ENCODE measurements at regions not wholly inside any gene's neighbourhood (a gene's known extent, or its start where the extent isn't known, plus 50 kb on each side); places are given as distances from the start of the nearest gene placed in this dataset.

DNA sequence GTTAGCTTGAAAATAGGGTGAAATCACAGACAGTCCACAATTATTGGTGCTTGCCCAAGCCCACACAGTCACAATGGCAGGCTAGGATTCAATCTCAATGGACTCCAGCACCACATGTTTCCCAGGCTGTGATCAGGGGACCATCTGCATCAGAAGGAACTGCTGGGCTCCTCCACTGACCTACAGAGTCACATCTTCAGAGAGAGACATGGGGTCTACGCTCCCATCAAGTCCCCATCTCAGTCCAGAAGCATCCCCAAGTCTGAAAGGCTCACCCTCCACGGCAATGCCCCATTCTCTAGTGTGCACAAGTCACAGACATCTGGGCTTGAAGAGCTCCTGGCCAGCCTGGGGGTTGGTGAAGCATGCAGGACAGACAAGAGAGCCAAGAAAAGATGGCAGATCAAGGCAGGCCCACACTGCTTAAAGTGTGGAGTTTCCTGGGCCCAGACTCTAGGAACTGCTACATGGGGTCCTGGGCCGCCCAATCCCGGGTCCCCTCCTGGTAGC is 262.5 kb downstream of the NPHP4 start:
- TF ChIP-seq SIN3A (IDR thresholded peaks at IDR 0.05; ENCODE audit: low read depth), result no peak
- no peak for TF ChIP-seq YY1 (IDR thresholded peaks at IDR 0.05; ENCODE audit: extremely low read depth, insufficient replicate concordance, low read depth, low read length)
- TF ChIP-seq, protein P1, sequence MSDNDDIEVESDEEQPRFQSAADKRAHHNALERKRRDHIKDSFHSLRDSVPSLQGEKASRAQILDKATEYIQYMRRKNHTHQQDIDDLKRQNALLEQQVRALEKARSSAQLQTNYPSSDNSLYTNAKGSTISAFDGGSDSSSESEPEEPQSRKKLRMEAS (IDR thresholded peaks at IDR 0.05), result no peak
- TF ChIP-seq, protein P2, sequence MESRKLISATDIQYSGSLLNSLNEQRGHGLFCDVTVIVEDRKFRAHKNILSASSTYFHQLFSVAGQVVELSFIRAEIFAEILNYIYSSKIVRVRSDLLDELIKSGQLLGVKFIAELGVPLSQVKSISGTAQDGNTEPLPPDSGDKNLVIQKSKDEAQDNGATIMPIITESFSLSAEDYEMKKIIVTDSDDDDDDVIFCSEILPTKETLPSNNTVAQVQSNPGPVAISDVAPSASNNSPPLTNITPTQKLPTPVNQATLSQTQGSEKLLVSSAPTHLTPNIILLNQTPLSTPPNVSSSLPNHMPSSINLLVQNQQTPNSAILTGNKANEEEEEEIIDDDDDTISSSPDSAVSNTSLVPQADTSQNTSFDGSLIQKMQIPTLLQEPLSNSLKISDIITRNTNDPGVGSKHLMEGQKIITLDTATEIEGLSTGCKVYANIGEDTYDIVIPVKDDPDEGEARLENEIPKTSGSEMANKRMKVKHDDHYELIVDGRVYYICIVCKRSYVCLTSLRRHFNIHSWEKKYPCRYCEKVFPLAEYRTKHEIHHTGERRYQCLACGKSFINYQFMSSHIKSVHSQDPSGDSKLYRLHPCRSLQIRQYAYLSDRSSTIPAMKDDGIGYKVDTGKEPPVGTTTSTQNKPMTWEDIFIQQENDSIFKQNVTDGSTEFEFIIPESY (IDR thresholded peaks at IDR 0.05; ENCODE audit: extremely low read depth, insufficient replicate concordance, low read length), result no peak
- no peak for TF ChIP-seq CTCF (IDR thresholded peaks at IDR 0.05 in 2 of 3, conservative IDR thresholded peaks at IDR 0.05 in 1 of 3; ENCODE audit: borderline replicate concordance in 1 of 3, insufficient read depth in 1 of 3, low read depth in 2 of 3, low read length in 2 of 3)
- no peak for TF ChIP-seq TCF7L2 (IDR thresholded peaks at IDR 0.05; ENCODE audit: borderline replicate concordance, extremely low read depth, insufficient read depth, insufficient read length)
- TF ChIP-seq ZNF274 (IDR thresholded peaks at IDR 0.05; ENCODE audit: low read depth, low read length), result no peak
- TF ChIP-seq SP1 (IDR thresholded peaks at IDR 0.05; ENCODE audit: low read depth), result no peak
- no peak for TF ChIP-seq REST (IDR thresholded peaks at IDR 0.05; ENCODE audit: low read depth)
- TF ChIP-seq ELF1 (IDR thresholded peaks at IDR 0.05; ENCODE audit: borderline replicate concordance, low read depth), result no peak
- TF ChIP-seq EZH2 (IDR thresholded peaks at IDR 0.05), result no peak
- no peaks in the 10 kb centered on the region for H3K9me2 ChIP-seq (ENCODE audit: insufficient read depth)
- no peak for ATAC-seq
- no peak overlapping the region for H3K27ac ChIP-seq (ENCODE audit: low read depth, low read length)
- no peak for DNase-seq (ENCODE audit: low read depth, low spot score)
- H3K27me3 ChIP-seq (ENCODE audit: insufficient read depth, low read length), result peaks cover 30% of the 10 kb centered on the region
- intact Hi-C loops (cut with micrococcal nuclease), result no loop called here
- BruUV-seq (replicated peaks), result no TSS peak
- no peaks in the 10 kb centered on the region for H3K4me1 ChIP-seq (ENCODE audit: control insufficient read depth in 1 of 2, insufficient read depth in 2 of 2, low read length in 2 of 2)
- ChIA-PET CTCF (no interaction called here), POLR2A (no interaction called here), RAD21 (ENCODE audit: low non-redundant PET in 1 of 2, low total read pairs in 2 of 2, uncharacterized antibody in 2 of 2, unreplicated experiment in 2 of 2) (no interaction called here)
- no peak overlapping the region for H2AFZ ChIP-seq (ENCODE audit: low read depth, low read length, poor library complexity, severe bottlenecking)
- H3K4me2 ChIP-seq (ENCODE audit: low read length), result no peak overlapping the region
- no peak overlapping the region for H3K9ac ChIP-seq (ENCODE audit: low read length)
- H4K20me1 ChIP-seq (ENCODE audit: insufficient read depth), result no peaks in the 10 kb centered on the region
- no peaks in the 10 kb centered on the region for H3K36me3 ChIP-seq (ENCODE audit: control insufficient read depth in 1 of 2, insufficient read depth in 2 of 2, low read length in 2 of 2)
- H3K4me3 ChIP-seq (replicated peaks in 1 of 2; ENCODE audit: low read depth in 1 of 2, low read length in 2 of 2), result no peak overlapping the region
- no peaks in the 10 kb centered on the region for H3K9me3 ChIP-seq (ENCODE audit: control insufficient read depth in 1 of 2, insufficient read depth in 1 of 2, low read depth in 1 of 2, low read length in 2 of 2)
- H3K79me2 ChIP-seq (ENCODE audit: insufficient read depth, low read length), result no peaks in the 10 kb centered on the region

All from HCT116 (cell line).